Right lobe of liver (tissue), 6 donors: ENCODE measurements at regions not wholly inside any gene's neighbourhood (a gene's known extent, or its start where the extent isn't known, plus 50 kb on each side); places are given as distances from the start of the nearest gene placed in this dataset.

Experiments used
- ATAC-seq, 4 donors: fragments of 200-7000 bp; cut with Tn5 transposase; one replicate each; pipeline ENCODE4 v1.9.1; 2020; ENCODE audit warnings: mild to moderate bottlenecking in 4 of 4, moderate library complexity in 4 of 4
- DNase-seq, 3 donors: peaks; one replicate each; pipeline ENCODE4 v3.0.0-alpha.2; 2020
- H3K27ac ChIP-seq, 3 donors: fragments of 200-600 bp; one replicate each; pipeline ENCODE4 v1.8.0; 2022
- H3K27me3 ChIP-seq, 2 donors: fragments of 200-600 bp; one replicate each; pipeline ENCODE4 v1.8.0; 2022
- H3K36me3 ChIP-seq, 4 donors: fragments of 200-600 bp; sonication (generic) in 1 of 4; one replicate each; pipeline versions ENCODE4 v1.5.1 to v1.8.0; 2017 to 2022; ENCODE audit warnings: control low read depth in 1 of 4
- H3K4me1 ChIP-seq, 4 donors: fragments of 200-600 bp; sonication (generic) in 1 of 4; one replicate each; pipeline versions ENCODE4 v1.5.1 to v1.8.0; 2017 to 2022; ENCODE audit warnings: control low read depth in 1 of 4
- H3K4me3 ChIP-seq, 3 donors: fragments of 200-600 bp; one replicate each; pipeline ENCODE4 v1.8.0; 2022
- H3K9me3 ChIP-seq, 4 donors: fragments of 200-600 bp; sonication (generic) in 1 of 4; one replicate each; pipeline versions ENCODE4 v1.5.1 to v1.8.0; 2017 to 2022; ENCODE audit warnings: control low read depth in 1 of 4
- POLR2A ChIP-seq: fragments of 450-650 bp; IDR thresholded peaks from one replicate; pipeline ENCODE4 v1.6.1; 2017; ENCODE audit warnings: antibody characterized with exemption, mild to moderate bottlenecking
- WGBS: methylation state at CpG from one replicate; pipeline ENCODE4 v1.1.6; 2018; ENCODE audit warnings: low coverage, low lambda C conversion rate; ENCODE audit not compliant: insufficient coverage; ENCODE audit errors: missing lambda C conversion rate; 5-methylcytosine and 5-hydroxymethylcytosine counted together
- intact Hi-C, 2 donors: fragments of 100-400 bp; cut with DNase I; formaldehyde crosslinking; loops; one replicate each; pipeline versions ENCODE4 v1.11.2 to v1.14.1; 2022
- TF ChIP-seq, protein P1 (sequence below), 4 donors: fragments of 200-600 bp in 3 of 4; fragments of 450-650 bp in 1 of 4; IDR thresholded peaks; one replicate each; pipeline versions ENCODE4 v1.5.1 to v1.8.0; 2016 to 2022; ENCODE audit warnings: antibody characterized with exemption in 4 of 4, mild to moderate bottlenecking in 2 of 4
- donor health status: DM: no; HTN: yes; CAD: no.
- donor health status: DM: no; HTN: no; CAD: no.
- donor health status: DM: no; HTN: no; CAD: no.
- donor health status: DM: no; HTN: yes; CAD: no.
- donor health status: DM: no; HTN: yes; CAD: no.

GRCh38 chr2:221791844-221792243 is 219.7 kb upstream of the EPHA4 start:
- no peak overlapping the region for H3K4me3 ChIP-seq
- 90% methylated on average over 2 of the region's 2 CpGs for WGBS
- H3K9me3 ChIP-seq = no peaks in the 10 kb centered on the region
- H3K4me1 ChIP-seq = no peaks in the 10 kb centered on the region
- ATAC-seq (no peak), DNase-seq (no peak)
- no peaks in the 10 kb centered on the region for H3K36me3 ChIP-seq
- no peaks in the 10 kb centered on the region for H3K27me3 ChIP-seq
- TF ChIP-seq, protein P1, sequence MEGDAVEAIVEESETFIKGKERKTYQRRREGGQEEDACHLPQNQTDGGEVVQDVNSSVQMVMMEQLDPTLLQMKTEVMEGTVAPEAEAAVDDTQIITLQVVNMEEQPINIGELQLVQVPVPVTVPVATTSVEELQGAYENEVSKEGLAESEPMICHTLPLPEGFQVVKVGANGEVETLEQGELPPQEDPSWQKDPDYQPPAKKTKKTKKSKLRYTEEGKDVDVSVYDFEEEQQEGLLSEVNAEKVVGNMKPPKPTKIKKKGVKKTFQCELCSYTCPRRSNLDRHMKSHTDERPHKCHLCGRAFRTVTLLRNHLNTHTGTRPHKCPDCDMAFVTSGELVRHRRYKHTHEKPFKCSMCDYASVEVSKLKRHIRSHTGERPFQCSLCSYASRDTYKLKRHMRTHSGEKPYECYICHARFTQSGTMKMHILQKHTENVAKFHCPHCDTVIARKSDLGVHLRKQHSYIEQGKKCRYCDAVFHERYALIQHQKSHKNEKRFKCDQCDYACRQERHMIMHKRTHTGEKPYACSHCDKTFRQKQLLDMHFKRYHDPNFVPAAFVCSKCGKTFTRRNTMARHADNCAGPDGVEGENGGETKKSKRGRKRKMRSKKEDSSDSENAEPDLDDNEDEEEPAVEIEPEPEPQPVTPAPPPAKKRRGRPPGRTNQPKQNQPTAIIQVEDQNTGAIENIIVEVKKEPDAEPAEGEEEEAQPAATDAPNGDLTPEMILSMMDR (IDR thresholded peaks at IDR 0.05) = no peak
- no peak for TF ChIP-seq POLR2A
- no peak overlapping the region for H3K27ac ChIP-seq
- intact Hi-C loops = no loop called here

- no peaks in the 10 kb centered on the region for H3K36me3 ChIP-seq
- ATAC-seq = no peak
Measured at GRCh38 chr2:221787561-221787960, 215.5 kb upstream of the EPHA4 start.

GRCh38 chr2:221786297-221786926 is 214.3 kb upstream of the EPHA4 start:
- intact Hi-C loops = no loop called here
- no peaks in the 10 kb centered on the region for H3K36me3 ChIP-seq
- H3K27me3 ChIP-seq = no peaks in the 10 kb centered on the region
- DNase-seq = no peak
- ATAC-seq = no peak
- H3K4me1 ChIP-seq = no peaks in the 10 kb centered on the region
- no peak for TF ChIP-seq POLR2A
- TF ChIP-seq, protein P1 (IDR thresholded peaks at IDR 0.05) = no peak
- H3K27ac ChIP-seq = no peak overlapping the region
- no peaks in the 10 kb centered on the region for H3K9me3 ChIP-seq
- H3K4me3 ChIP-seq = no peak overlapping the region
- WGBS = 50% methylated on average over 5 of the region's 5 CpGs

More at GRCh38 chr2:221787561-221787960, 215.5 kb upstream of the EPHA4 start:
- DNase-seq = no peak
- 45% methylated on average over 4 of the region's 4 CpGs for WGBS
- Histone ChIP-seq H3K4me3 (no peak overlapping the region), H3K27ac (no peak overlapping the region), H3K27me3 (no peaks in the 10 kb centered on the region), H3K9me3 (no peaks in the 10 kb centered on the region), H3K4me1 (no peaks in the 10 kb centered on the region)
- intact Hi-C loops = no loop called here
- TF ChIP-seq, protein P1 (IDR thresholded peaks at IDR 0.05) = no peak
- TF ChIP-seq POLR2A = no peak

DNA sequence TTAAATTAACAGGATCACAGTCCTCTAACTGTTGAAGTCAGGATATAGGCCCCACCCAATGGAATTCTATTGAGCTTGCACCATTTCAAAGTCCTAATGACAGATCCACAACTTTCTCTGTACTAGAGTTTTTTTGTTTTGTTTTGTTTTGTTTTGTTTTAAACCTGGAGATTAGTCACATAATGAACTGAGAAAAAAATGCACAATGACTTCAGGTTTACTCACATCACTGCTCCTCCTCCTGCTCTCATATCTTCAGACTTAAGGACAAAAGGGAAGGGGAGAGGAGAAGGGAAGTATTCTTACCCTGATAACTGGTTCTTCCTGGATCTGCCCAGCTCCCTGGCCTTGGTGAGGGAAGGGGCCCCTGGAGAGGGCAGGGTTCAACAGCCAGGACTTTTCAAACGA is 208.2 kb upstream of the EPHA4 start:
- Histone ChIP-seq H3K4me1 (no peaks in the 10 kb centered on the region), H3K27ac (no peak overlapping the region), H3K36me3 (no peaks in the 10 kb centered on the region), H3K9me3 (no peaks in the 10 kb centered on the region), H3K4me3 (no peak overlapping the region), H3K27me3 (no peaks in the 10 kb centered on the region)
- TF ChIP-seq, protein P1 (IDR thresholded peaks at IDR 0.05) = no peak
- TF ChIP-seq POLR2A = no peak
- DNase-seq (no peak), ATAC-seq (no peak)
- 29% methylated on average over 1 of the region's 1 CpG for WGBS
- intact Hi-C loops = no loop called here

DNA sequence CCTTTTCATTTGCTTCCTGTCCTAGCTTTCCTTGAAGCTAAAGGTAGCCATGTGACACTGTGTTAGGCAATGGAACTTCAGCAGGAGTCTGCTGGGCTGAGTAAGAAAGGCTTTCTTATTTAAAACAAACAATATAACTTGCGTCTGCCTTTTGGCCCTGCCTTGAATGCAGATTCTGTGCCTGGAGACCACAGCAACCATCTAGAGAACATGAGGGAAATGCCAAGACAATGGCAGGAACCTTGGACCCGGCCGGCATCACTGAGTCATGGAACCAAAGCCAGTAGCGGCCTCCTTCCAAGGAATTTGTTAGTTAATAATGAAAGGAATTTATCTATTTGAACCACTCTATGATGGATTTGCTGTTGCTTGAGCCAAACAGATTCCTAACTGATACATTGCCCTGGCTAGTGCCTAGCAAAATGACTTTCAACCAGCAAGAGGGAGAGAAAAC is 207.5 kb upstream of the EPHA4 start:
- DNase-seq = no peak
- no peaks in the 10 kb centered on the region for H3K36me3 ChIP-seq
- 53% methylated on average over 4 of the region's 4 CpGs for WGBS
- no peaks in the 10 kb centered on the region for H3K9me3 ChIP-seq
- no peaks in the 10 kb centered on the region for H3K27me3 ChIP-seq
- TF ChIP-seq, protein P1 (IDR thresholded peaks at IDR 0.05) = no peak
- no peak for TF ChIP-seq POLR2A
- no peak overlapping the region for H3K27ac ChIP-seq
- no peaks in the 10 kb centered on the region for H3K4me1 ChIP-seq
- intact Hi-C loops = no loop called here
- no peak for ATAC-seq
- no peak overlapping the region for H3K4me3 ChIP-seq
